ENCODE measurements at regions not wholly inside any gene's neighbourhood (a gene's known extent, or its start where the extent isn't known, plus 50 kb on each side); places are given as distances from the start of the nearest gene placed in this dataset.

DNA sequence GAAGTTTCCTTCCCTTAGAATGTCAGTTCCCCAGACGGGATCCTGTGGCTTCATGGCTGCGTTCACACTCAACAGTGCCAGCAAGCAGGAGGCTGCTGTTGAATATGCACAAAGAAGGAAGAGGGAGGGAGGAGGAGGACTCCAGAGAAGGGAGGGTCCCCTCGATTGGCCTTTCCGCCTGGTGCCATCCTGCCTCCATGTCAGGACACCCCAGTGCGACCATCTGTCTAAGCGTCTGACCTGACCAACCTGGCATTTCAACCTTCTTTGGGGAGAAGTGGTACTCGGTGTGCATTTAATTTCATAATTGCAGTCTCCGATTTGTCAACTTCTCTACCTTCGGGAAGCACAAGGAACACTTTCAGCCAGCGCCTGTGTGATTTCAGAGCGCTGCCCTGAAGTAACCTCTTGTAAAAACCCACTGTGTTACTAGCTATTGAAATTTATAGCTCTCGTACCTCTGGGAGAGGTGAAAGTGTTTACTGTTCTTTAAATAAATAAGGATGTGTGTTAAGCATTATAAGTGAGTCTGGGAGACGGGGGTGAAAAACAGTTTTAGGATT lies 1491.9 kb downstream of the TBC1D22A start:
- DNase-seq, result no peak

DNA sequence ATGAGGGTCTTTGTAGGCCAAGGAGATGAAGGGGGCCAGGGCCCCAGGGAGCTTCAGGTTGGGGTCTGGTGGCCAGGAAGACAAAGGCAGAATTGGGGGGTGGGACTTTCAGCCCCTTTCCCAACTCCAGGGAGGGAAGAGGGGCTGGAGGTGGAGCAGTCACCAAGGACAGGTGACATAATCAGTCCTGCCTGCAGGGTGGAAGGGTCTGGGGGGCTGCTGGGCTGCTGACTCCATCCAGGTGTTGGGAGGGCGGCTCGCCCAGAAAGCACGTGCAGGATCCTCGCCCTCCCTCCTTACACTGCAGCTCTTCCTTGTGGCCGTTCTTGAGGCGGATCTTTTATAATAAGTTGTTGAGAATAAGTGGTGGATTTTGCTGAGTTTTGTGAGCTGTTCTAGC lies 1491.1 kb downstream of the TBC1D22A start:
- DNase-seq, result no peak

DNA sequence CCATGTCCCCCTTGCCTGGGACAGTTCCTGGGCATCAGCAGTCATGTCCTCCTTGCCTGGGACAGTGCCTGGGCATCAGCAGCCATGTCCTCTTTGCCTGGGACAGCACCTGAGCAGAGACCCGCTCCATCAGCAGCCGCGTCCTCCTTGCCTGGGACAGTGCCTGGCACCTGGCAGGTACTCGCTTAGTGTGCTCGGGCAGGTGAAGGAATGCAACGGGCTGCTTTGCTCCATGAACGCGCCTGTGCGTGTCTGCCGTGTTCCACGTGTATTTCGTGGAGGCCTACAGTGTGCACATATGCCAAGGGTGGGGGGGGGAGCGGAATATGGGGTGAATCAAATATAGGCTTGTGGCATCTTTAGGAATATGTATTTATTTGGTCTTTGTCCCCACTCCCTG lies 1490.7 kb downstream of the TBC1D22A start:
- DNase-seq, result no peak

DNA sequence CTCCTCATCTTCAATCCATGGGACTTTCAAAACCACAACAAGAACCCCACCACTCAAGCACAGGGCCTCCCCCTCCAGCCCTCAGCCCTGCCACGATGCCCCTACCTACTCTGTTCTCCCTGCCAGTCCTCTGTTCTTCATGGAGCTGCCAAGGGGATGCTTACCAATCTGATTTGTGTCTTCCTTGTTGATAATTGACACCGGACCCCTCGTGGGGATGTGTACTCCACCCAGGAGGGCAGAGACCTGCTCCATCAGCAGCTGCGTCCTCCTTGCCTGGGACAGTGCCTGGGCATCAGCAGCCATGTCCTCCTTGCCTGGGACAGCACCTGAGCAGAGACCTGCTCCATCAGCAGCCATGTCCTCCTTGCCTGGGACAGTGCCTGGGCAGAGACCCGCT lies 1489.2 kb downstream of the TBC1D22A start:
- DNase-seq, result no peak

DNA sequence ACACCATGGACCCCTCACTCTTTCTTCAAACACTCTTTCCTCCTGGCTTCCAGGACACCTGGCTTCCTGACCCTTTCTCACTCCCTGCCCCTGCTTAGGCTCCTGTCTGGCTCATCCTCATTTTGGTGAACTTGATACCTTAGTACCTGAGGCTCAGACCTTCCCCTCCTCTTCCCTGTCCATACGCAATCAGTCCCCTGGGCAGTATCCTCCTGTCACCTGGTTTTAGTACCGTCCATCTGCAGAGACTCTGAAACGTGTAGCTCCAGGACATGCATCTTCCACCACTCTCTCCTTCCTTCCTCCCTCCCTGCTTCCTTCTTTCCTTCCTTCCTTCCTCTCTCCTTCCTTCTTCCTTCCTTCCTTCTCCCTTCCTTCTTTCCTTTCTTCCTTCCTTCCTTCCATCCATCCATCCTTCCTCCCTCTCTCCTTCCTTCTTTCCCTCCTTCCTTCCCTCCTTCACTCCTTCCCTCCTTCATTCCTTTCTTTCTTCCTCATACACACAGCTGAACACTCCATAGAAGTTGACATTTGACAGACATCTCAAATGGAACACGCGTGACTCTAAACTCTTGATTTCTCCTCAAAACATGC lies 1488.6 kb downstream of the TBC1D22A start:
- DNase-seq, result no peak

DNA sequence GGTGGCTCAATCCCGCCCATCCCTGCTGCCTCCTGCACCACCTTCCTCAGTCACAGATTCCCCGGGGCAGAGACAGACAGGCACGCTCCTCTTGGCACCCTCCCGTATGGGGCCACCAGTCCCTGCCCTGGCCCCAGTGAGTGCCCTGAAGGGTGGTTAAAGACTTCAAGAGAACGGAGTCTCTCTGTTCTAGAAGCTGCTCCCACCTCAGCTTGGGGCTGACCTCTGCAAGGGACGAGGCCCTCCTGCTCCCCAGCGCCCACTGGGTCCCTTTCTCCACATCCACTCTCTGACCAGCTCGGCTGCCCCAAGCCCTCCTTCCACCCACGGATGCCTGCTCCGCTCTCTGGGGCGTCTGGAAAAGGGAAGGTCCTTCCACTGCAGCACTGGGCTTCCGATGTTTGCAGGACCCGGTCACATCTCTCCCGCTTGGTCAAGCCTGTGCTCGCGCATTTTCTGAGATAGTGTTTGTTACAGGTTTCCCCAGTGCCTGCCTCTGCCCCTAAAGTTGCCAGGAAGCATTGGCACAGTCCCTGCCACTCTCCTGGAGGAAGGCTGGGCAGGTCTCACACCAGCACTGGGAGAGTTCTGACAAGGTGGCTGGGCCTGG lies 1487.9 kb downstream of the TBC1D22A start:
- DNase-seq, result no peak

DNA sequence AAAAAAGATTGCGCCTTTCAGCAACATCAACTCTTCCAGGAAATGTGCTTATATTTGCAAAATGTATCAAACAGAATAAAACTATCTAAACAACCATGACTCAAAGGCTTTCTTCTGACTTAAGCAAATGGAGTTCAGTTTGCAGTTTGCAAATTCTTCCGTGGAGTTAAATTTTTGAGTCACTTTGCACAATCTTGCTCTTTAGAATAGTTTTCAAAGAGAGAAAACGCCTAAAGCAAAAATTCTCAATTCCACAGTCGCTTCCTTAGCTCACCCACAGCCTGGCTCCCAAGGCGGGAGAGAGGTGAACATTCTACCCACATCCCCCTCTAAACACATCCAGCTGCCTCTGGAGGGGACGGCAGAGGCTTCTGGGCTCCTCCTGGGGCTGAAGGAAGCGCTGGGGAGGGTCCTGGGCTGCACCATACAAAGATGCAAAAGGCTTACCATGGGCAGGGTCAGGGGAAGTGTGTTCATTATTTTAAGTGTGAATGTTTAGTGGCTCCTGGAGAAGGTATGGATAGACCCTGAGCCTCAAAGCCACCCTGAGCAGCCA lies 1487.3 kb downstream of the TBC1D22A start:
- no peak for DNase-seq

DNA sequence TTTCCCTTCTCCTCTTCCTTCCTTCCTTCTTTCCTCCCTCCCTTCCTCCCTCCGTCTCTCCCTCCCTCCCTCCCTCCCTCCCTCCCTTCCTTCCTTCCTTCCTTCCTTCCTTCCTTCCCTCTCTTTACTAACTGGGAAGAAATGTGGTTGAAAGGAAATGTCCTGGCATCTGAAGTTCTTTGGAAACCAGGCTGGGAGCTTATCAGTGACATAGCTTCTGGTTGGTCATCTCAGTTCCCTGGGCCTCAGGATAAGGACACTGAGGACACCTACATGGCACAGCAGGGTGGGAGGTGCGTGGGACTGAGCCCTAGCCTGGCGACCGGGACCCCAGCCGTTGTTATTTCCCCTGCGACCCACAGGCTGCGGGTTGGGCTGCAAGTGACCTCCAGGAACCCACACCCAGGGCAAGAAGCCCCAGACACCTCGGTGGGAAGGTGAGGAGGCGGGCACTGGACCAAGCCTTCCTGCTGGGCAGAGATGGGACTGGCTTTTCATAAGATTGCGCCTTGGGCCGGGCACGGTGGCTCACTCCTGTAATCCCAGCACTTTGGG lies 1486.5 kb downstream of the TBC1D22A start:
- no peak for DNase-seq

DNA sequence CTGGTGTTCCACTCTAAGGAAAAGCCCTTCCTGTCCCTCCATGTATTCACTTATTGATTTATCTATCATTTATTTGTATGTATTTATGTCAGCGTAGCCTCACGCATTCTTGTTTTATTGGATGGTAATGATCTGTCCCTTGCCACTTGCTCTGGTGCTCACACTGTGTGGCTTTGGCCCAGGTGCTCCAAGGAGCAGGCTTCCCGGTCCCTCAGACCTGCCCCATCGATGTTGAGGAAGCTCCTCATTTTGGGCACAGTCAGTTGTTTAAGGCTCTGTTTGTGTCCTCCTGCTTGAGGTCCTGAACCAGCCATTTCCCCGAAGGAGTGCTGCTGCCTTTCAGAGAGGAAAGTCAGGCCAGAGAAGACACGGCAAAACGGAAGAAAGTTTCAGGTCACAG lies 1485.4 kb downstream of the TBC1D22A start:
- no peak for DNase-seq

DNA sequence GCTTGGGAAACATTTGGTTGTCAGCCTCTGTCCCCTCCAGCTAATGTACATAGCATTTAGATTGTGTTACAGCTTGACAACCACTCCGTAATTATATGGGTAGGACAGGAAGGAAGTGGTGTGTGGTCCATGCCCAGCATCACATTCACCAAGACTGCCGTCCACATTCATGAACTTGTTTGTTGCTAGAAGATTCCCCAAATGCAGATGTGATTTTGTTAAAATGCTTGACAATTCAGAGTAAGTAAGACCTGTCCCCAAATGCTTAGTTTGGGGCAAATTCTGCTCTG lies 1482.7 kb downstream of the TBC1D22A start:
- no peak for DNase-seq

DNA sequence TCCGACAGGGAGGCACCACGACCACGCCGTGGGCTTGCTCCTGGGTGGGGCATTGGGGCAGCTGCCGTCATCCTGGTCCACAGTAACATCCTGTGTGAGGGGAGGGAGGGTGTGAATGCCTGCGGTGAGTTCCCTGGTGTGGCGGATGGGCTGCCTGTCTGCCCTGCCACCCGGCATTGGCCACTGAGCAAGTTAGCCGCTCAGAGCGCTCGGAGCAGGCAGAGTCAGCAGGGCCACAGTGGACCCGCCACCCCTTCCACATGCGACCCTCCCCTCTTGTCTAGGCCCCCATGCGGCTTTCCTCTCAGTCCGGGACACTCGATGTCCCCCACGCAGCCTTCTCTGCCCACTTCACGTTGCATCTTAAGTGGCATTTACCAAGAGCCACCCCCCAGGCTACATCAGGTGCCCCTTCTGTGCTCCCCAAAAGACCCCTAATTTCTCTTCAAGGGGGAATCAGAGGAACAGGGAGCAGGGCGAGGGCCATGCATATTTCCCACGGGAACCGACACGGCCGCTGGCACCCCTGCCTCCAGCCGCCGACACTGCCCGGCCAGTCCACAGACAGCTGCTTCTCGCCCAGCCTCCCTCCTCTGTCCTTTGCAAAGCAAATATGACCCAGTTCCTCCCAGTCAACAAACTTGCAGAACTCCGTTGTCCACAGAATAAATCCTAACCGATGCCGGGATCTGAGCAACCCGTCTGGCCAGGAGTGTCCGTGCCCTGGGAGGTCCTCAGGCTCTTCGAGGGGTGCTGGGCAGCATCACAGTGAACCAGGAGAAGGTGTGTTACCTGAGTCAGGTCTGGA lies 1482.1 kb downstream of the TBC1D22A start:
- no peak for DNase-seq

DNA sequence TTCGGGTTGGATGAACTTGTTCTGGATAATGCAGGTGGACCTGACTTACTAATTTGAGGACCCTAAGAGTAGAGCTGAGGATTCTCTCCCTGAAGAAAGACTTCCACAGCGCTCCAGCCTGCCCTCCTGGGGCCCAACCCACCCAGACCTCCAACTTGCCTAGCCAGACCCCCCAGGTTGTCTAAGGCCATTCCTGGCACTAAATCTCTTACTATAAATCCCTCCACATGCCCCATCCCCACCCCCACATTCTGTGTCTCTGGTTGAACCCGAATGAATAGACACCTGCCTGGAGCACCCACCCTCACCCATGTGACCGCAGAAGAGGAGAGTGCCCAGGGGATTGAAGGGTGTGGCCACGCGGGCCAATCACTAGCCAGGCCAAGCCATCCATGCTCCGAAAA lies 1480.0 kb downstream of the TBC1D22A start:
- no peak for DNase-seq

DNA sequence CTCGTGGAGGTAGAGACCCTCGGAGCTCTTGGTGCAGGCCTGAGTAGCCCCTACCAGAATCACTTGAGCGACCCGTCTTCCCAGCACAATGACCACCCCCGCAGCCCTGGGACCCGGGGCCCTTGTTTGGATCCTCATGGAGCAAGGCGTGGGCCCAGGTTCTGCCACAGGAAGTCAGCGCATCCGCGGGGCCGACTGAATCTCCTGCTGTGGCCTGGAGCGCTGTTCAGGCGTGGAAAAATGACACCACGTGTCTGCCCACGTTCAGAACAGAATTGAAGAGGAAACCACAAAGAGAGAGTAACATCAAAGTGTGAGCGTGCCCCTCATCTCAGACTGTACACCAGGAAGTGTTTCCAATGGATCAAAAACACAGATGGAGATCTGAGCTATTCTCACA lies 1479.2 kb downstream of the TBC1D22A start:
- DNase-seq, result no peak

DNA sequence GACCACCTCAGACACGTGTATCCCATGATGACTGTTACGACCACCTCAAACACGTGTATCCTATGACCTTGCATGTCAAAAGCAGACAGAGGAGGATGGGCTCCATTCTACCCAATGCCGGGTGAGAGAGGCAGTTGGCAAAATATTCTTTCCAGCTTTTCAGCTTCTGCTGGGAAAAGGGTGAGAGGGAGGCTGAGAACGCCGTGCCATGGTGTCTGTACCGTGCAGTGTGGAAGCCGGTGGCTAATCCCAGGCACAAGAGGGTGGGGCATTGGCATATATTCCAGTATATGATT lies 1478.4 kb downstream of the TBC1D22A start:
- no peak for DNase-seq

DNA sequence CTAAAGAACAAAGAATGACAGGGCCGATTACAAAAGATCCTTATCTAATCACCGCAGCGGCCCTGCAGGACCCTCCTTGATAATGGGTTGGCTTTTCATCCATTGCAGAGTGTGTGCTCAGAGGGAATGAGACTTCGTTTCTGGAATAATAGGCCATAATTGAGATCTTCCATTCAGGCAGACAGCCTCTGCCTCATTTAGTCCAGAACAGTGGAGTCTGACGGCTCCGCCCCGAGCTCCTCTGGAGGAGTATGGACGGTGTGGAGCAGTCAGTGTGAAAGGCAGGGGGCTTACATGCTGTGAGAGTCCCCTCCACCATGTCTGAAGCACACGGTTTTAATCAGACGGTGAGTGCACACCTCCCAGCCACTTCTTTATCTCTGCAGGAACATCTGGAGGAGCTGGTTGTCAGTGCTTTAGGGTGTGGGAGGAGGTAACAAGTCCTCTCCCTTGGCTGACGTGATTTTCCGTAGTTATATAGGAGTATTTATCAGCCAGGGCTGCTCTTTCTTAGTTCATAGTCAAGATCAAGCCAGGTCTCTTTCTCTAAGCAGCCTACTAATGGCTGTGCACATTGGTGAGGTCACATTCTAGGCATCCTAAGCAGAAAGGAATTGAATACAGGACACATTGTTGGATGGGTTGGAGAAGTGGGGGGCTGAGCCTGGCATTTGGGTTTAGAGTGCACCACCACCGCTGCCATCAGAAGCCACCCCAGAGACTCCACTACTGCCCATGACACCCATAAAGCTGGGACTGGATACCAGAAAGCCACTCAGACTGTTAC lies 1477.9 kb downstream of the TBC1D22A start:
- DNase-seq, result no peak

DNA sequence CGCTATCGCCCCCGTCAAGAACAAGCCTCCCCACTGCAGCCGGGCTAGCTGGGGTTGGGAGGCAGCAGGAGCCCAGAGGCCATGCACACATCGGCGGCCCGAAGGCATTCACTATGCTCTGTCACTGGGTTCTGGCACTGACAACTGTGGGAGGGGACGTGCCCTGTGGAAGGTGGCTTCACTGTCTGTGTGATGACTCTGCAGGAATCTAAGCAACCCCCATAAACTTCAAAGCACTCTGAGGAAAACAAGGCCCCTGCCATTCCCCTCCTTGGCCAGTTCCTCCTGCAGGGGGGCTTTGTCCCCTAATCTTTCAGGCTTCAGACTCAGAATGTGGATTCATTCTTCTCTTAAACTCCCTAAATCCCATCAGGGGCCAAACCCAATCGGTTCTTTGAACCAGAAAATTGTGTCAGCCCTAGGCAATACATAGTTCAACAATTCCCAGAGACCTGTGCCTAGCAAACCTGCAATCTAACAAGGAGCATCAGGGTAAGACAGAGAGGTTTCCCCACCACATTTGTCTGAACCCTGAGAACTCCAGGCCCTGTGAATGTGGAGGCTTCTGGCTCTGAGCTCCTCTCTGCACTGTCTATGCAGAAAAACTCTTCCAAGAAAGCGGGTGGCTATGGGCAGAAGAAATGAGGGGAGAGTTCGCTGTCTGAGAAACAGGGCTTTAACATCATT lies 1477.2 kb downstream of the TBC1D22A start:
- DNase-seq, result no peak

DNA sequence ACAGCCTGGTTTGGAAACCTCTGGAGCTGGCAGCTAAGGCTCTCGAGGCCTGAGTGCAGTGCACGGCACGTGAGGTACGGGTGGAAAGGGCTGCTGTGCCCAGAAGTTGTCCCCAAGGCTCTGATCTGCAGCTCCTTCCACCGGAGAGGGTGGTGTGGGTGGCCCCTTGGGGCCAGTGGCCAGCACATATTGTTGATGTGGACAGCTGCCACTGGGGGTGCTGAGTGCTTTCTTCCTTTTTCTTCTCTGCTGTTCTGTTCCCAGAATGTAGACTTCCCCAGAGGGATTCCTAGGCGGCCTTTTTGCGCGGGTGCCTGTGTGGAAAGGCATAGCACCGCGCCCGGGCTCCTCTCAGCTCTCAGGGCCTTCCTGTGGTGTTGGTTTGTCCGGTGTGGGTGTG lies 1476.5 kb downstream of the TBC1D22A start:
- DNase-seq, result no peak

DNA sequence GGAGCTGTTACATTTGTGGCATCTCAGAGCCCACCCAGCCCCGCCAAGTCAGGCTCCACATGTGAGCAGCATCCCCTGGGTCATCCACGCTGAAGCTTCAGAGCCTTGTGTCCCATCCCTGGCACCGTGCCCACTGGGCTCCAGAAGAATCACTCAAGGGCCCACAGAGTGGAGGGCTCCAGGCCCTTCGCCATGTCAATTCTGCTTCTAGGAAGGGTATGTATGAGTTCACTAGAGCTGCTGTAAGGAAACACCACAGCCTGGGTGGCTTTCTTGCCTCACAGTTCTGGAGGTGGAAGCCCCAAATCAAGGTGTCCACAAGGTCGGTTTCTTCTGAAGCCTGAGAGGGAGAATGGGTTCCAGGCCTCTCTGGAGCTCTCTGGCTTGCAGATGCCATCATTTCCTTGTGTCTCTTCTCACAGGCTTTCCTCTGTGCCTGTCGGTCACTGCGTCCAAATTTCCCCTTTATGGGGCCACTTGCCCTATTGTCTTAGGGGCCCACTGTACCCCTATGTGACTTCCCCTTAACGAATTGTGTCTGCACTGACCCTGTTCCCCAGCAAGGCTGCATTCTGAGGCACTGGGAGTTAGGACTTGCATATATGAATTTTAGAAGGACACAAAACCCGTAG lies 1476.0 kb downstream of the TBC1D22A start:
- DNase-seq, result no peak

DNA sequence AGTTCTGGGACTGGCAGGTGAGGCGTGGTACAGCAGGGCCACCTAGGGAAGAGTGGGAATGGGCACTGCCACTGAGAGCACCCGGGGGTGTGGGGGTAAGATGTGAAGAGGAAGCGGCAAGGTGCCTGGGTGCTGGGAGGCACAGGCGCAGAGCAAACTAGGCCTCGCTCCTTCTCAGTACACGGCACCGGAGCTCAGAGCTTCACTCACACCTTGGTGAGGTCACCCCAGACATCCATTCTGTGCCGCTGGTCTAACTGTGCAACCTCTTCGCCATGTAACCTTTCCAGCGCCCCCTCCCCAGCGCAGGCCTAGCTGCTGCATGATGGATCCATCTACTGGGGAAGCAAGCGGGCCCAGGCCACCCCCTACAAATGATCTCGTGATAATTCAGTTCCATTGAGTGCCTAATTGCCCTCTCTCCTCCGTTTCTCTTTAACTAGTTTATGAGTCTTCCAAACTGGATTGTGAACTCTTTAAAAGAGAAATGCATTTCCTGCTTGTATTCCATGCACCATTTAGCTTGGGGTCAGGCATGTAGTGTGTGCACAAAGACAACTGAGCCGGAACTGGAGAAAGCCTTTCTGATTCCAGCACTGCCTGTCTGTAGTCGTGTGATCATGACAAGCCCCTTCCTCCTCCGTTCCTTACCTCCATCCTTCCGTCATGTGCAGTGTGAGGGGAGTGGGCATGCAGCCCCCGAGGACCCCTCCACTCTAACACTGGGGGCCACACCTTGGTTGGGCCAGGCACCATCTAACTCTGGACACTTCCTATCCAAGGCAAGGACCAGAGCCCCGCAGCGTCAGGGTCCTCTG lies 1475.2 kb downstream of the TBC1D22A start:
- no peak for DNase-seq

DNA sequence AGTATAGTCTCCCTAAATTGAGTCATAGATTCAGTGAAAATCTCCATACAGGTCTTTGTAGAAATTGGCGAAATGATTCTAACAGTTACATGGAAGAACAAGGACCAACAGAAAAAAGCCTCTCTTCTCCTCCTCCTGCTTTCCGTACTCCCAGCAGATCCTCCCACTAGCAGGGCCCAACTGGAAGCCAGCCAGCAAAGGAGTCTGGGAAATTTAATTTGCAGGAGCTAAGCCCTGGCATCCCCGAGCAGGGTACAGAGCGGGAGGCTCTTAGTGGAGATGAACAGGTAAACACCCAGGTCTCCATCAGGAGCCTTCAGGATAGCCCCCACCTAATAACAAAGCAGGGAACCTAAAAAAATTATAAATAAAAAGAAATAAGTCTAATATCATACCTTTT lies 1473.8 kb downstream of the TBC1D22A start:
- DNase-seq, result no peak

DNA sequence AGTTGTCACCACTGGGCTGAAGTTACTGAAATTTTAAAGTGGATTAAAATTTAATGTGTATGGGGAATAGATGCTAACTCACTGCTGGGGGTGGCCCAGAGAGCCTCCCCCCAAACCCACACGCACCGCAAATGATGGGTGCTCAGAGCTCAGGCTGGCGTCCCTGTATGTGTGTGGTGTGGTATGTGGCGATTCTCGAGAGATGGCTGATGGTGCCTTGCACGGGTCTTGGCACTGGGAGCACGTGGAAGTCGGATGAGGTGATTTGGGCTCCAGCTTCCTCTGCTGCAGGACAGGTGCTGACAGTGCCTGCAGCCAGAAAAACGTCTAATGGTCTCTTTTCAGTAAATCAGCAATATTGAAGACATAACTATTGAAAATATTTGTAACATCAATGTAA lies 1473.3 kb downstream of the TBC1D22A start:
- no peak for DNase-seq

Data from NCI-H1930 (cell line).